ENCODE measurements at regions not wholly inside any gene's neighbourhood (a gene's known extent, or its start where the extent isn't known, plus 50 kb on each side); places are given as distances from the start of the nearest gene placed in this dataset.

DNA sequence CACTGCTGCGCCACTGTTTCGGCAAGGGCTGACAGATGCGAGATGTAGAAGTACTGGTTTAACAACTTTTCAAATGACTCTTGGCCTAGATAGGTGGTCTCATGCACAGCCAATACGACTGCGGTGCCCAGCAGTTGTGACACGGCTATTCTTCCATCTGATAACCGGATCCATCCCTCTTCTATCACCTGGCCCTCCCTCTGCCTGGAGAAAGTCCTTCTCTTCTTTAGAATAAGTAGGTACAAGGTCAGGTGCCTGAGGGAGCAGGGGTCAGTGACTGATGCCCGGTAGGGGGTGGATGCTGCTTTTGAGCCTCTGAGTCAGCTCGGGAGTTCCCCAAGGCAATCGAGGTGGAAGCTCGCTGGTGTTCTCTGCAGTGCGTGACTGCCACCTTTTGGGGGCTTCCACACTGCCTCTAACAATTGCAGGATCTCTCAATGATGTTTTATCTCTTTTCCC is 166.8 kb upstream of the GRIK2 start:
- Histone ChIP-seq H3K9ac (ENCODE audit: low read depth, low read length) (no peak overlapping the region), H3K4me3 (ENCODE audit: low read depth, low read length) (no peak overlapping the region), H3K9me3 (ENCODE audit: control insufficient read depth, insufficient read depth, low read length) (no peaks in the 10 kb centered on the region), H3K4me1 (ENCODE audit: control insufficient read depth, insufficient read depth, low read length) (peaks cover 6% of the 10 kb centered on the region), H3K27me3 (ENCODE audit: control insufficient read depth, insufficient read depth, low read length) (no peaks in the 10 kb centered on the region), H3K36me3 (ENCODE audit: control insufficient read depth, insufficient read depth, low read length) (no peaks in the 10 kb centered on the region)

GRCh38 chr6:101230866-101231265 is 162.6 kb upstream of the GRIK2 start:
- Histone ChIP-seq H3K4me3 (ENCODE audit: low read depth, low read length) (no peak overlapping the region), H3K9ac (ENCODE audit: low read depth, low read length) (no peak overlapping the region), H3K27me3 (ENCODE audit: control insufficient read depth, insufficient read depth, low read length) (no peaks in the 10 kb centered on the region), H3K4me1 (ENCODE audit: control insufficient read depth, insufficient read depth, low read length) (peaks cover 6% of the 10 kb centered on the region), H3K36me3 (ENCODE audit: control insufficient read depth, insufficient read depth, low read length) (no peaks in the 10 kb centered on the region), H3K9me3 (ENCODE audit: control insufficient read depth, insufficient read depth, low read length) (no peaks in the 10 kb centered on the region)

- no peak overlapping the region for H3K9ac ChIP-seq (ENCODE audit: low read depth, low read length)
- H3K4me3 ChIP-seq (ENCODE audit: low read depth, low read length): no peak overlapping the region
- H3K36me3 ChIP-seq (ENCODE audit: control insufficient read depth, insufficient read depth, low read length): no peaks in the 10 kb centered on the region
- no peaks in the 10 kb centered on the region for H3K9me3 ChIP-seq (ENCODE audit: control insufficient read depth, insufficient read depth, low read length)
- H3K27me3 ChIP-seq (ENCODE audit: control insufficient read depth, insufficient read depth, low read length): no peaks in the 10 kb centered on the region
- peaks cover under 1% of the 10 kb centered on the region for H3K4me1 ChIP-seq (ENCODE audit: control insufficient read depth, insufficient read depth, low read length)
These were observed 161.8 kb upstream of the GRIK2 start for GRCh38 chr6:101231606-101232235.

- Histone ChIP-seq H3K36me3 (ENCODE audit: control insufficient read depth, insufficient read depth, low read length) (no peaks in the 10 kb centered on the region), H3K9me3 (ENCODE audit: control insufficient read depth, insufficient read depth, low read length) (no peaks in the 10 kb centered on the region), H3K9ac (ENCODE audit: low read depth, low read length) (no peak overlapping the region), H3K4me3 (ENCODE audit: low read depth, low read length) (no peak overlapping the region), H3K27me3 (ENCODE audit: control insufficient read depth, insufficient read depth, low read length) (no peaks in the 10 kb centered on the region), H3K4me1 (ENCODE audit: control insufficient read depth, insufficient read depth, low read length) (no peaks in the 10 kb centered on the region)
These were observed 160.5 kb upstream of the GRIK2 start for GRCh38 chr6:101232961-101233360.

DNA sequence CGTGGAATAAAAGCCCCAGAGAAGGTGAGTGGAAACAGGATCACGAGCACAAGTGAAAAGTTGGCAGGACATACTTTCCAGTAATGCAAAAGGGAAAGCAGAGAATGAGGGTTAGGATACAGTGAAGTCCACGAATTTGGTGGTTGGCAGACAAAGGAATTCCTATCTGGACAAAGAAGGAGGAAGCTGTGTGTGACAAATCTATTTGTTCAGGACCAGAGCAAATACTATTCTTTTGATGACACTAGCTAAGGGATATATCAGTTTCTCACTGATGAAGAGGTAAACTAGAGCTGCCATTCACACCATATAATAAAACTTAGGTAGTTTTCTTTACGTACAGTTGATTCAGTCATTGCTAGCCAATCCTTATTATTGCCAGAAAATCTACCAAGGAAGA is 156.8 kb upstream of the GRIK2 start:
- Histone ChIP-seq H3K4me3 (ENCODE audit: low read depth, low read length) (no peak overlapping the region), H3K9ac (ENCODE audit: low read depth, low read length) (no peak overlapping the region), H3K9me3 (ENCODE audit: control insufficient read depth, insufficient read depth, low read length) (no peaks in the 10 kb centered on the region), H3K36me3 (ENCODE audit: control insufficient read depth, insufficient read depth, low read length) (no peaks in the 10 kb centered on the region), H3K27me3 (ENCODE audit: control insufficient read depth, insufficient read depth, low read length) (no peaks in the 10 kb centered on the region), H3K4me1 (ENCODE audit: control insufficient read depth, insufficient read depth, low read length) (no peaks in the 10 kb centered on the region)

DNA sequence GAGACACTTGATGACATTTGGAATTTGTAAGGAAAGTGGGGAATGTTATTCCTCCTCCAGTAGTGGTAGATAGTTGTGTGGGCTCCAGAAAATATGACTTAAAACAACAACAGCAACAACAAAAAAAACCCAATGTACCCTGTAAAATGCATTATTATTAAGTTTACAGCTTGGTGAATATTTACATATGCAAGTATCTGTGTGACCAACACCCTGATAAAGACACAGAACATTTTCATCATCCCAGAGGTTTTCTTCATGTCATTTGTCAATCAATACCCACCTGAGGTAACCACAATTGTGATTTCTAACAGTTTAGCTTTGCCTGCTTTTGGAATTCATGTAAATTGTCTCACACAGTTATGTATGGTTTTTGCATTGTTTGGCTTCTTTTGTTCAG is 152.1 kb upstream of the GRIK2 start:
- Histone ChIP-seq H3K9me3 (ENCODE audit: control insufficient read depth, insufficient read depth, low read length) (no peaks in the 10 kb centered on the region), H3K4me1 (ENCODE audit: control insufficient read depth, insufficient read depth, low read length) (no peaks in the 10 kb centered on the region), H3K27me3 (ENCODE audit: control insufficient read depth, insufficient read depth, low read length) (no peaks in the 10 kb centered on the region), H3K36me3 (ENCODE audit: control insufficient read depth, insufficient read depth, low read length) (no peaks in the 10 kb centered on the region), H3K4me3 (ENCODE audit: low read depth, low read length) (no peak overlapping the region), H3K9ac (ENCODE audit: low read depth, low read length) (no peak overlapping the region)

GRCh38 chr6:101249470-101249869 is 144.0 kb upstream of the GRIK2 start:
- H3K36me3 ChIP-seq (ENCODE audit: control insufficient read depth, insufficient read depth, low read length): no peaks in the 10 kb centered on the region
- H3K27me3 ChIP-seq (ENCODE audit: control insufficient read depth, insufficient read depth, low read length): no peaks in the 10 kb centered on the region
- no peak overlapping the region for H3K4me3 ChIP-seq (ENCODE audit: low read depth, low read length)

GRCh38 chr6:101257163-101257562 is 136.3 kb upstream of the GRIK2 start:
- Histone ChIP-seq H3K9me3 (ENCODE audit: control insufficient read depth, insufficient read depth, low read length) (no peaks in the 10 kb centered on the region), H3K4me3 (ENCODE audit: low read depth, low read length) (no peak overlapping the region), H3K4me1 (ENCODE audit: control insufficient read depth, insufficient read depth, low read length) (no peaks in the 10 kb centered on the region), H3K9ac (ENCODE audit: low read depth, low read length) (no peak overlapping the region), H3K36me3 (ENCODE audit: control insufficient read depth, insufficient read depth, low read length) (no peaks in the 10 kb centered on the region), H3K27me3 (ENCODE audit: control insufficient read depth, insufficient read depth, low read length) (no peaks in the 10 kb centered on the region)

More at GRCh38 chr6:101249470-101249869, 144.0 kb upstream of the GRIK2 start:
- no peaks in the 10 kb centered on the region for H3K9me3 ChIP-seq (ENCODE audit: control insufficient read depth, insufficient read depth, low read length)
- no peaks in the 10 kb centered on the region for H3K4me1 ChIP-seq (ENCODE audit: control insufficient read depth, insufficient read depth, low read length)
- H3K9ac ChIP-seq (ENCODE audit: low read depth, low read length): no peak overlapping the region

DNA sequence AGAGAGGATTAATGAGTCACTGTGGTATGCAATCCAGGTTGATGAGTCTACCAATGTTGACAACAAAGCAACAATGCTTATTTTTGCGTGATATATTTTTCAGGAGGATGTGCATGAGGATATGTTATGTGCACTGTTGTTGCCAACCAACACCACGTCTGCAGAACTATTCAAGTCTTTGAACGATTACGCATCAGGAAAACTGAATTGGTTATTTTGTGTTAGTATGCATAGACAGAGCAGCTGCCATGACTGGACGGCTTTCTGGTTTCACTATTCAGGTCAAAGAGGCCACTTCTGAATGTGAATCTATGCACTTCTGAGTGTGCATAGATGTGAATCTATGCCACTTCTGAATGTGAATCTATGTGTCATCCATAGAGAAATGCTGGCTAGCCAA is 134.0 kb upstream of the GRIK2 start:
- H3K27me3 ChIP-seq (ENCODE audit: control insufficient read depth, insufficient read depth, low read length): no peaks in the 10 kb centered on the region
- no peak overlapping the region for H3K4me3 ChIP-seq (ENCODE audit: low read depth, low read length)
- H3K9me3 ChIP-seq (ENCODE audit: control insufficient read depth, insufficient read depth, low read length): no peaks in the 10 kb centered on the region
- no peaks in the 10 kb centered on the region for H3K4me1 ChIP-seq (ENCODE audit: control insufficient read depth, insufficient read depth, low read length)
- no peaks in the 10 kb centered on the region for H3K36me3 ChIP-seq (ENCODE audit: control insufficient read depth, insufficient read depth, low read length)
- H3K9ac ChIP-seq (ENCODE audit: low read depth, low read length): no peak overlapping the region

- Histone ChIP-seq H3K27me3 (ENCODE audit: control insufficient read depth, insufficient read depth, low read length) (no peaks in the 10 kb centered on the region), H3K9ac (ENCODE audit: low read depth, low read length) (no peak overlapping the region), H3K36me3 (ENCODE audit: control insufficient read depth, insufficient read depth, low read length) (no peaks in the 10 kb centered on the region), H3K9me3 (ENCODE audit: control insufficient read depth, insufficient read depth, low read length) (no peaks in the 10 kb centered on the region), H3K4me3 (ENCODE audit: low read depth, low read length) (no peak overlapping the region), H3K4me1 (ENCODE audit: control insufficient read depth, insufficient read depth, low read length) (no peaks in the 10 kb centered on the region)
These were observed 129.9 kb upstream of the GRIK2 start for GRCh38 chr6:101263596-101263995.

GRCh38 chr6:101266063-101266462 is 127.4 kb upstream of the GRIK2 start:
- H3K9ac ChIP-seq (ENCODE audit: low read depth, low read length): no peak overlapping the region
- H3K27me3 ChIP-seq (ENCODE audit: control insufficient read depth, insufficient read depth, low read length): no peaks in the 10 kb centered on the region
- H3K4me1 ChIP-seq (ENCODE audit: control insufficient read depth, insufficient read depth, low read length): no peaks in the 10 kb centered on the region
- H3K9me3 ChIP-seq (ENCODE audit: control insufficient read depth, insufficient read depth, low read length): no peaks in the 10 kb centered on the region
- no peak overlapping the region for H3K4me3 ChIP-seq (ENCODE audit: low read depth, low read length)
- no peaks in the 10 kb centered on the region for H3K36me3 ChIP-seq (ENCODE audit: control insufficient read depth, insufficient read depth, low read length)

DNA sequence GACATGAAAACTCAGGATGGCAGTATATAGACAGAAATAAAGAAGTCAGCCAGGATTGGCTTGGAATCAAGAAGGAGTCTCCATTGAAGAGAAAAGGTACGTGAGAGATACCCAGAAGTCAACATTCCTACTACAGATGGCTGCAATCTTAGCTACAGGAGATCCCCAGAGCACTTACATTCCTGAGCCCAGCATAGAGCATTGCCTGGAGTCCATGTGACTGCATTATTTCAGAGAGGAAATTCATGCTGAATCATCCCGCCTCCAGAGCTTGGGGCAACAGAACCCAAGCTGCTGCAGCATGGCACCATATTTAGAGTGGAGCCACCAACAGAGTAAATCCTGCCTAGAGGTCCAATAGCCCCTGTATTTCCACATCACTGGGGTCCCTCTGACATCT is 125.0 kb upstream of the GRIK2 start:
- Histone ChIP-seq H3K4me3 (ENCODE audit: low read depth, low read length) (no peak overlapping the region), H3K9me3 (ENCODE audit: control insufficient read depth, insufficient read depth, low read length) (no peaks in the 10 kb centered on the region), H3K27me3 (ENCODE audit: control insufficient read depth, insufficient read depth, low read length) (no peaks in the 10 kb centered on the region), H3K9ac (ENCODE audit: low read depth, low read length) (no peak overlapping the region), H3K36me3 (ENCODE audit: control insufficient read depth, insufficient read depth, low read length) (no peaks in the 10 kb centered on the region), H3K4me1 (ENCODE audit: control insufficient read depth, insufficient read depth, low read length) (no peaks in the 10 kb centered on the region)
